Sigmoid colon (tissue), 4 donors: ENCODE measurements at regions not wholly inside any gene's neighbourhood (a gene's known extent, or its start where the extent isn't known, plus 50 kb on each side); places are given as distances from the start of the nearest gene placed in this dataset.

ENCODE experiments used
- CTCF ChIP-seq, 4 experiments: fragments of 450-650 bp in 3 of 4; fragments of 200-600 bp in 1 of 4; IDR thresholded peaks; one replicate each; pipeline ENCODE4 v1.5.1; 2016 to 2019; ENCODE audit warnings: antibody characterized with exemption in 4 of 4, mild to moderate bottlenecking in 3 of 4, moderate library complexity in 2 of 4
- POLR2A ChIP-seq, 2 donors: fragments of 450-650 bp; IDR thresholded peaks; one replicate each; pipeline ENCODE4 v1.6.1; 2016; ENCODE audit warnings: antibody characterized with exemption in 2 of 2, mild to moderate bottlenecking in 2 of 2, moderate library complexity in 2 of 2
- POLR2AphosphoS5 ChIP-seq, 4 donors: sonication (generic); formaldehyde crosslinking; IDR thresholded peaks; one replicate each; pipeline ENCODE4 v1.6.1; 2017; ENCODE audit warnings: antibody characterized with exemption in 4 of 4

- TF ChIP-seq POLR2AphosphoS5 (IDR thresholded peaks at IDR 0.05): no peak
- TF ChIP-seq CTCF (IDR thresholded peaks at IDR 0.05): no peak
- no peak for TF ChIP-seq POLR2A (IDR thresholded peaks at IDR 0.05)
Measured at GRCh38 chr22:25478111-25478510, 86.4 kb upstream of the GRK3 start.
